Prostate gland (tissue), 2 donors: ENCODE measurements at regions not wholly inside any gene's neighbourhood (a gene's known extent, or its start where the extent isn't known, plus 50 kb on each side); places are given as distances from the start of the nearest gene placed in this dataset.

ENCODE experiments used
- POLR2A ChIP-seq: fragments of 450-650 bp; IDR thresholded peaks from one replicate; pipeline ENCODE4 v1.6.1; 2016; ENCODE audit warnings: antibody characterized with exemption, mild to moderate bottlenecking
- POLR2AphosphoS5 ChIP-seq: sonication (generic); formaldehyde crosslinking; IDR thresholded peaks from one replicate; pipeline ENCODE4 v1.6.1; 2017; ENCODE audit warnings: antibody characterized with exemption
- TF ChIP-seq, protein P1 (sequence below), 4 experiments: fragments of 200-600 bp in 2 of 4; fragments of 450-650 bp in 2 of 4; sonication (generic) in 2 of 4; IDR thresholded peaks; 1 replicate in 3 of 4; 2 replicates in 1 of 4; pipeline ENCODE4 v1.5.1; 2016 to 2019; ENCODE audit warnings: antibody characterized with exemption in 4 of 4, mild to moderate bottlenecking in 2 of 4, moderate library complexity in 2 of 4

DNA sequence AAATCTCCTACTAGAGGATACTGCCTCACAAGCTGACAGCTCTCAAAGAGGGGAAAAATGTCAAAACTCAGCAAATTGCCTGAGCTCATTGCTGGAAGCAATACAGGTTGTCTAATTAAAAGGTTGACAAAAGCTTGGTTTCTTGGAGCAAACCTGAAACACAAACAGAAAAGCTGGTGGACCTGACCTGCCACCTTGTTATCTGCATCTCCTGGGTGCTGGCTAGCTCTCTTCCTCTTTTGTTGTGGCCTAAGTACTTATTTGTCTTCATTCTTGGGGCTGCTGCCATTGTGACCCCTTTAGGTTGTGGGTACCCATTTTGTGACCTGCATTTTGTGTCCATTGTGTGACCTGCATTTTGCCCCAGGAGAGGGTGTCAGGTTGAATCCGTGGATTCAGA is 184.5 kb downstream of the KIT start:
- TF ChIP-seq POLR2A (no peak), POLR2AphosphoS5 (no peak)
- TF ChIP-seq, protein P1, sequence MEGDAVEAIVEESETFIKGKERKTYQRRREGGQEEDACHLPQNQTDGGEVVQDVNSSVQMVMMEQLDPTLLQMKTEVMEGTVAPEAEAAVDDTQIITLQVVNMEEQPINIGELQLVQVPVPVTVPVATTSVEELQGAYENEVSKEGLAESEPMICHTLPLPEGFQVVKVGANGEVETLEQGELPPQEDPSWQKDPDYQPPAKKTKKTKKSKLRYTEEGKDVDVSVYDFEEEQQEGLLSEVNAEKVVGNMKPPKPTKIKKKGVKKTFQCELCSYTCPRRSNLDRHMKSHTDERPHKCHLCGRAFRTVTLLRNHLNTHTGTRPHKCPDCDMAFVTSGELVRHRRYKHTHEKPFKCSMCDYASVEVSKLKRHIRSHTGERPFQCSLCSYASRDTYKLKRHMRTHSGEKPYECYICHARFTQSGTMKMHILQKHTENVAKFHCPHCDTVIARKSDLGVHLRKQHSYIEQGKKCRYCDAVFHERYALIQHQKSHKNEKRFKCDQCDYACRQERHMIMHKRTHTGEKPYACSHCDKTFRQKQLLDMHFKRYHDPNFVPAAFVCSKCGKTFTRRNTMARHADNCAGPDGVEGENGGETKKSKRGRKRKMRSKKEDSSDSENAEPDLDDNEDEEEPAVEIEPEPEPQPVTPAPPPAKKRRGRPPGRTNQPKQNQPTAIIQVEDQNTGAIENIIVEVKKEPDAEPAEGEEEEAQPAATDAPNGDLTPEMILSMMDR (IDR thresholded peaks at IDR 0.05): no peak
